Activated naive CD4-positive, alpha-beta T cell treated with anti-CD3 and anti-CD28 coated beads for 36 hours (primary cell): ENCODE measurements at regions not wholly inside any gene's neighbourhood (a gene's known extent, or its start where the extent isn't known, plus 50 kb on each side); places are given as distances from the start of the nearest gene placed in this dataset.
"Not testable (repeated sequence)": the region's sequence is repeated elsewhere in the genome, so short reads cannot be mapped to it uniquely, and the experiment has no call there.

Source experiments
- CTCF ChIA-PET: fragments of 350-600 bp; sonication (Branson Sonifier 250); formaldehyde crosslinking; loops from one replicate; lab custom pipeline; 2021; ENCODE audit warnings: antibody characterized with exemption; lab: Charles Lee
- DNase-seq: peaks from one replicate; pipeline ENCODE4 v3.0.0-alpha.2; 2020
- H3K27ac Mint-ChIP-seq: one replicate; pipeline ENCODE4 v1.8.0; 2021; ENCODE audit warnings: mild to moderate bottlenecking, mixed read lengths
- H3K27me3 Mint-ChIP-seq: one replicate; pipeline ENCODE4 v1.8.0; 2021; ENCODE audit warnings: low read depth, mixed read lengths
- H3K36me3 Mint-ChIP-seq: one replicate; pipeline ENCODE4 v1.8.0; 2021; ENCODE audit warnings: low read depth, mixed read lengths
- H3K4me1 Mint-ChIP-seq: one replicate; pipeline ENCODE4 v1.8.0; 2021; ENCODE audit warnings: low read depth, mixed read lengths
- H3K4me3 Mint-ChIP-seq: one replicate; pipeline ENCODE4 v1.8.0; 2021; ENCODE audit warnings: mild to moderate bottlenecking, moderate library complexity, mixed read lengths
- H3K9me3 Mint-ChIP-seq: one replicate; pipeline ENCODE4 v1.8.0; 2021; ENCODE audit warnings: mixed read lengths
- intact Hi-C: fragments of 100-400 bp; cut with micrococcal nuclease; formaldehyde crosslinking; loops from one replicate; pipeline ENCODE4 v1.15.1; 2023

GRCh38 chr5:163305655-163306054 lies 131.7 kb upstream of the CCNG1 start:
- DNase-seq: no peak
- CTCF ChIA-PET: interaction anchor here (1.6 to 2.2 kb wide), 3 partner anchors 11 to 103 kb away, joined by 4 to 16 read pairs (median 11); no protein-coding TSS in a partner anchor
- H3K4me1 Mint-ChIP-seq: no peaks in the 10 kb centered on the region
- peaks cover 8% of the 10 kb centered on the region for H3K27me3 Mint-ChIP-seq
- no peaks in the 10 kb centered on the region for H3K9me3 Mint-ChIP-seq
- H3K36me3 Mint-ChIP-seq: no peaks in the 10 kb centered on the region
- no peak overlapping the region for H3K27ac Mint-ChIP-seq
- no peak overlapping the region for H3K4me3 Mint-ChIP-seq
- intact Hi-C loops: loop anchor here (2.0 kb wide), 1 partner anchor 103 kb away; no protein-coding TSS in a partner anchor

- Mint-ChIP-seq H3K27me3 (peaks cover 8% of the 10 kb centered on the region), H3K9me3 (no peaks in the 10 kb centered on the region), H3K4me1 (no peaks in the 10 kb centered on the region), H3K27ac (no peak overlapping the region), H3K36me3 (no peaks in the 10 kb centered on the region), H3K4me3 (no peak overlapping the region)
- DNase-seq: no peak
- intact Hi-C loops: loop anchor here (2.0 kb wide), 1 partner anchor 102 kb away; no protein-coding TSS in a partner anchor
- CTCF ChIA-PET: interaction anchor here (1.0 to 2.2 kb wide), 4 partner anchors 10 to 102 kb away, joined by 4 to 16 read pairs (median 8); no protein-coding TSS in a partner anchor
These were observed 131.0 kb upstream of the CCNG1 start for GRCh38 chr5:163306421-163306820.

DNA sequence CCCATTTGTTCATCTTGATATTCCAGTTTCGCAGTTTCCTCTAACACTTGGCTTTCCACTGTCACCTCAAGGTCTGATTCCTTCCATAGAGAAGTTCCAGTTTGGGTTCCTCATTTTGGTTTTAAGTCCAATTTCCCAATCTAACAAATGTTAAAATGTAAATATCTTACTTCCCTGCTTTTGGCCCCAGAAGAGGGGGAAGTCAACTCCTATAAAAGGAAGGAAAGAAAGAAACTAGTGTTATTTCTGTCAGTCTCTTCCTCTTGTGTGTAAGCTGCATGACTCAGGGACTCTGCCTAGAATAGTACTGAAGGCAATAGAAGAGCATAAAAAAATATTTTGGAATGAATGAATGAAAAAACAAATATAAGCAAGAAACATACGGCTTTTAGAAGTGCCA lies 127.5 kb upstream of the CCNG1 start:
- DNase-seq: no peak
- Mint-ChIP-seq H3K27ac (no peak overlapping the region), H3K27me3 (no peaks in the 10 kb centered on the region), H3K4me1 (no peaks in the 10 kb centered on the region), H3K4me3 (no peak overlapping the region), H3K9me3 (peaks cover 9% of the 10 kb centered on the region), H3K36me3 (no peaks in the 10 kb centered on the region)
- intact Hi-C loops: no loop called here
- CTCF ChIA-PET: no interaction called here

- no peak for DNase-seq
- Mint-ChIP-seq H3K4me1 (no peaks in the 10 kb centered on the region), H3K36me3 (no peaks in the 10 kb centered on the region), H3K27ac (no peak overlapping the region), H3K9me3 (peaks cover 9% of the 10 kb centered on the region), H3K27me3 (no peaks in the 10 kb centered on the region), H3K4me3 (no peak overlapping the region)
- intact Hi-C loops: no loop called here
- CTCF ChIA-PET: no interaction called here
These were observed 126.4 kb upstream of the CCNG1 start for GRCh38 chr5:163310997-163311396.

- Mint-ChIP-seq H3K36me3 (no peaks in the 10 kb centered on the region), H3K9me3 (peaks cover 9% of the 10 kb centered on the region), H3K27me3 (no peaks in the 10 kb centered on the region), H3K27ac (no peak overlapping the region), H3K4me3 (no peak overlapping the region), H3K4me1 (no peaks in the 10 kb centered on the region)
- no peak for DNase-seq
- intact Hi-C loops: no loop called here
- CTCF ChIA-PET: interaction anchor here (0.5 kb wide), 1 partner anchor 18 kb away, joined by 3 read pairs; no protein-coding TSS in a partner anchor
These were observed 124.8 kb upstream of the CCNG1 start for GRCh38 chr5:163312598-163312997.

- H3K36me3 Mint-ChIP-seq, H3K9me3 Mint-ChIP-seq, CTCF ChIA-PET, intact Hi-C loops, H3K27me3 Mint-ChIP-seq, H3K4me1 Mint-ChIP-seq, H3K4me3 Mint-ChIP-seq, DNase-seq, H3K27ac Mint-ChIP-seq: not testable (repeated sequence)
These were observed 124.3 kb upstream of the CCNG1 start for GRCh38 chr5:163313049-163313448.

- H3K27me3 Mint-ChIP-seq, H3K9me3 Mint-ChIP-seq, H3K36me3 Mint-ChIP-seq, H3K4me1 Mint-ChIP-seq, H3K4me3 Mint-ChIP-seq, DNase-seq, intact Hi-C loops, H3K27ac Mint-ChIP-seq: not testable (repeated sequence)
- CTCF ChIA-PET: interaction anchor here (0.6 to 0.8 kb wide), 2 partner anchors 10 to 56 kb away, joined by 4 to 8 read pairs; no protein-coding TSS in a partner anchor
These were observed 121.0 kb upstream of the CCNG1 start for GRCh38 chr5:163316374-163316773.

DNA sequence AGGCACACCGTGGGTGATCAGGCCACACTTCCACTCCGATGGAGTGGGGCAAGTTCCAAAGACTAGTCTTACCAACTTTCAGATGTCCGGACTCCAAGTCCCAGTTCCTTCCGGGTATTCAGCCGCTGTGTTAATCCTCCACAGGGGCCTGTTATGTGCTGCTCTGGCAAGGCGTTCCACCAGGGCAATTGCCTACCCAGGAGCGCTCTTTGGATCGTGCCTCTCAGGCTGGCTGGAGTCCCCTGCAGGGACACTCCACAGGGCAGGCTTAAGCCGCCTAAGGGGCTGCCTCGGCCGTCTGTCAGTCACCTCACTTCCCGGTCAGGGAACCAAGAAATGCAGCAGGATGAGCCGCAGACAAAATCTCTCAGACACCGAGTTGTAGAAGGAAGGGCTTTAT lies 118.7 kb upstream of the CCNG1 start:
- H3K4me3 Mint-ChIP-seq: no peak overlapping the region
- CTCF ChIA-PET: no interaction called here
- DNase-seq: no peak
- H3K27ac Mint-ChIP-seq: no peak overlapping the region
- no peaks in the 10 kb centered on the region for H3K36me3 Mint-ChIP-seq
- H3K4me1 Mint-ChIP-seq: no peaks in the 10 kb centered on the region
- no peaks in the 10 kb centered on the region for H3K9me3 Mint-ChIP-seq
- H3K27me3 Mint-ChIP-seq: no peaks in the 10 kb centered on the region
- intact Hi-C loops: no loop called here

GRCh38 chr5:163321511-163321910 lies 115.9 kb upstream of the CCNG1 start:
- H3K36me3 Mint-ChIP-seq: no peaks in the 10 kb centered on the region
- no peak overlapping the region for H3K27ac Mint-ChIP-seq
- DNase-seq: no peak
- no peaks in the 10 kb centered on the region for H3K9me3 Mint-ChIP-seq
- intact Hi-C loops: no loop called here
- no peaks in the 10 kb centered on the region for H3K27me3 Mint-ChIP-seq
- CTCF ChIA-PET: no interaction called here
- no peak overlapping the region for H3K4me3 Mint-ChIP-seq
- H3K4me1 Mint-ChIP-seq: no peaks in the 10 kb centered on the region

GRCh38 chr5:163330723-163331668 lies 106.4 kb upstream of the CCNG1 start:
- DNase-seq: no peak
- H3K27me3 Mint-ChIP-seq: no peaks in the 10 kb centered on the region
- H3K4me1 Mint-ChIP-seq: no peaks in the 10 kb centered on the region
- CTCF ChIA-PET: interaction anchor here (0.7 to 1.2 kb wide), 3 partner anchors 19 to 111 kb away, joined by 3 to 4 read pairs (median 3); no protein-coding TSS in a partner anchor
- intact Hi-C loops: no loop called here
- no peaks in the 10 kb centered on the region for H3K9me3 Mint-ChIP-seq
- H3K4me3 Mint-ChIP-seq: no peak overlapping the region
- H3K36me3 Mint-ChIP-seq: no peaks in the 10 kb centered on the region
- H3K27ac Mint-ChIP-seq: no peak overlapping the region

DNA sequence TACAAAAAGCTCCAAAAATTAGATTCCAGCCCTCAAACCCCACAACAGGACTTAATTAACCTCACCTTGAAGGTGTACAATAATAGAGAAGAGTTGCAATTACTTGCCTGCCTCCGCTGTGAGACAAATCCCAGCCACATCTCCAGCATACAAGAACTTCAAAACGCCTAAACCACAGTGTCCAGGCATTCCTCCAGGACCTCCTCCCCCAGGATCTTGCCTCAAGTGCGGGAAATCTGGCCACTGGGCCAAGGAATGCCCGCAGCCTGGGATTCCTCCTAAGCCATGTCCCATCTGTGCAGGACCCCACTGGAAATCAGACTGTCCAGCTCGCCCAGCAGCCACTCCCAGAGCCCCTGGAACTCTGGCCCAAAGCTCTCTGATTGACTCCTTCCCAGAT lies 101.3 kb upstream of the CCNG1 start:
- H3K36me3 Mint-ChIP-seq, DNase-seq, H3K9me3 Mint-ChIP-seq, H3K27me3 Mint-ChIP-seq, H3K4me3 Mint-ChIP-seq, intact Hi-C loops, CTCF ChIA-PET, H3K27ac Mint-ChIP-seq, H3K4me1 Mint-ChIP-seq: not testable (repeated sequence)

GRCh38 chr5:163339148-163339547 lies 98.2 kb upstream of the CCNG1 start:
- DNase-seq: no peak
- H3K4me1 Mint-ChIP-seq: no peaks in the 10 kb centered on the region
- intact Hi-C loops: no loop called here

DNA sequence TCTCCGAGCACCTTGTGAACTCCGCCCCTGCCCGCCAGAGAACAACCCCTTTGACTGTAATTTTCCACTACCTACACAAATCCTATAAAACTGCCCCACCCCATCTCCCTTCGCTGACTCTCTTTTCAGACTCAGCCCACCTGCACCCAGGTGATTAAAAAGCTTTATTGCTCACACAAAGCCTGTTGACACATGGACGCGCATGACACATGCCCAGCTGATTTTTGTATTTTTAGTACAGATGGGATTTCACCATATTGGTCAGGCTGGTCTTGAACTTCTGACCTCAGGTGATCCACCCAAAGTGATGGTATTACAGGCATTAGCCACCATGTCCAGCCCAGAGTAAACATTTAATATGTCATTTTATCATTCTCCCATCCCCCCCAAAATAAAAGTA lies 97.0 kb upstream of the CCNG1 start:
- DNase-seq, H3K9me3 Mint-ChIP-seq, H3K4me1 Mint-ChIP-seq, intact Hi-C loops, H3K36me3 Mint-ChIP-seq, CTCF ChIA-PET, H3K27ac Mint-ChIP-seq, H3K27me3 Mint-ChIP-seq, H3K4me3 Mint-ChIP-seq: not testable (repeated sequence)

More at GRCh38 chr5:163339148-163339547, 98.2 kb upstream of the CCNG1 start:
- CTCF ChIA-PET: no interaction called here
- Mint-ChIP-seq H3K27me3 (no peaks in the 10 kb centered on the region), H3K9me3 (no peaks in the 10 kb centered on the region), H3K36me3 (no peaks in the 10 kb centered on the region), H3K27ac (no peak overlapping the region), H3K4me3 (no peak overlapping the region)
